GM21423 (cell line): ENCODE measurements at regions not wholly inside any gene's neighbourhood (a gene's known extent, or its start where the extent isn't known, plus 50 kb on each side); places are given as distances from the start of the nearest gene placed in this dataset.
"Not testable (repeated sequence)": the region's sequence is repeated elsewhere in the genome, so short reads cannot be mapped to it uniquely, and the experiment has no call there.

ENCODE experiments used
- ATAC-seq: cut with Tn5 transposase; IDR thresholded peaks from one replicate; pipeline ENCODE4 v1.9.1; 2021; ENCODE audit warnings: mild to moderate bottlenecking, moderate library complexity; ENCODE audit not compliant: unreplicated experiment

DNA sequence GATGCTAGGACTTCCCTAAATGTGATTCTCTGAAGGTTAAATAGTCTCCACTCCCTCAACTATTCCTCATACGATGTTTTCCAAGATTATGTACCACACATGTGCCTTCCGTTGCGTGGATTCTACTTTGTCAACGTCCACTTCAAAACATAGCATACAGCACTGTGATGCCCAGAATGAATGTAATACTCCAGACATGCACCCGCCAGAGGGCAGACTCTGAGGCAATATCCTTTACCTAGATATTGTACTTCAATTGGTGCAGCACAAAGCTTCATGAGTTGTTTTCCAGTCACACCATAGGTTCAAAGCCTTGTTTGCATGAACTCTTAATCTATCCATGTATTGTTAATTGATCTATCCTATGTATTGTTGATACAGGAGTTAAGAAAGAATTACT, 201.0 kb upstream of the NABP1 start:
- ATAC-seq, result no peak

DNA sequence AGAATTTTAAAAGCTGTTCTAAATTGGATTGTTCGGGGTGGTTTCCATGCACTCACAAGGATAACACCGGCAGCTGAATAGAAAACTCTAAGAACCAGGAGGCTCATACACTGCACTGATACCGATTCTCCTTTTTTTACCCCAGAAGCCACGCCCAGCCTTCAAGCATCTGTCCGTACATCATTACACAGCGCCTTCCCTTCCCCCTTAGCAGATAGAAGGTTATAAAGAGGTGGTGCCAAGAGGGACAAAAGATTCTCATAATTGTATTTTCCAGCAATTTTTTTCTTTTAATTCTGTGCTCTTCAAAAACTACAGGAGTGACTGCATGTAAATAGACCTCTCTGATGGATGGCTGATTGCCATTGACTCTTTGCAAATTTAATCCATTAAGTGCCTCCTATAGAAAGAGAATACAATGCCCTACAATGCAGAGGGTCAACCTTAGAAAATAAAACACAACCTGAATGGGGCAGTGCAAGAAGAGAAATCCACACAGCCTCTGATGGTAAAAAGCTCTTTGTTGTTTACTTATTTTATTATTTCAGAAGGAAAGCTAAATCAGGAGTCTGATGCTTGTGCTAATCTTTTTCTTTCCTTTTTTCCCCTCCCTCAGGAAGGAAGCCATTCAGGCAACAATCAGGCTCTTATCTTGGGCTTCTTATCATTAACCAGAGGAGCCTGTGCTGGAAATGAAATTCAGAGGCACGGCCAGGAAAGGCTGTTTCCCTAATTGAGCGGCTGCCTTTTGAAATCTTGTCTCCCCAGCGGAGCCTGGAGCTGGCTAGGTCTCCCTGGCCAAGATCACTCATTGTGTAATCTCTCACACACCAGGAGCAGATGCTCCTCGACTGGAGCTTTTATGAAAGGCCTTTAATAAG, 198.9 kb upstream of the NABP1 start:
- no peak for ATAC-seq

DNA sequence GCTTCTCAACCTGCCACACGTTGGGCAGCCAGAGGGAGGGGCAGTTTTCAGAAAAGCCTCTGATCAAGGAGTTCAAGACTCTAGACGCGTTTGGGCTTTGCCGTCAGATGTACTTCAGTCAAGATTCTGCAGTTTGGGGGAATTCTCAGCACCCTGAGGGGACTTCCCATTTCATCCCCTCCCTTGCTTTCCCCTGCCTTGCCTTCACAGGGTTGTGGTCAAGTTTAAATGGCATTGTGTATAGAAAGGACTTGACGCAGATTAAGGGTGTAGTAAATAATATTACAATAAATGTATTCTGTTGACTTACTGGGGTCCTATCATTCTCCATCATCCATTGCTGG, 198.3 kb upstream of the NABP1 start:
- ATAC-seq, result no peak

DNA sequence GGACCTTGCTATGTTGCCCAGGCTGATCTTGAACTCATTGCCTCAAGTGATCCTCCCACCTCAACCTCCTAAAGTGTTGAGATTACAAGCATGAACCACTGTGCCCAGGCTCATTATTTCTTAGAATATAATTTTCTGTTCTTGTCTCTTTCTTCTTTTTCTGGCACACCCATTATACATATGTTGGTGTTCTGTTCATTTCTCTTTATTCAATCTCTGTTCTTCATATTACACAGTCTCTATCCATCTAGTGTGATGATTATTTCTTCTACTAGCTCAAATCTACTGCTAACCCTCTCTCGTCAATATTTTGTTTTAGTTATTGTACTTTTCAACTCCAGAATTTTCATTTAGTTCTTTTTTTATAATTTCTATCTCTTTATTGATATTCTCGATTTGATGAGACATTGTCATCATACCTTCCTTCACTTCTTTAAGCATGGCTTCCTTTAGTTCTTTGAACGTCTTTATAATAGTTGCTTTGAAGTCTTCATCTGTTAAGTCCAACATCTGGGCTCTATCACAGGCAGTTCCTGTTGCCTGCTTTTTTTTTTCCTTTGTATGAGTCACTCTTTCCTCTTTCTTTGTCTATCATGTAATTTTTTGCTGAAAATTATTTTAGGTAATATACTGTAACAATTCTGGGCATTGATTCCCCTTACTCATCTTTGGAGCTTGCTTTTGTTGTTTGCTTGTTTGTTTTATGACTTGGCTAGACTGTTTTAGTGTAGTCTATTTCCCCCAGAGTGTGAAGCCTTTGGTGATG, 196.4 kb upstream of the NABP1 start:
- no peak for ATAC-seq

DNA sequence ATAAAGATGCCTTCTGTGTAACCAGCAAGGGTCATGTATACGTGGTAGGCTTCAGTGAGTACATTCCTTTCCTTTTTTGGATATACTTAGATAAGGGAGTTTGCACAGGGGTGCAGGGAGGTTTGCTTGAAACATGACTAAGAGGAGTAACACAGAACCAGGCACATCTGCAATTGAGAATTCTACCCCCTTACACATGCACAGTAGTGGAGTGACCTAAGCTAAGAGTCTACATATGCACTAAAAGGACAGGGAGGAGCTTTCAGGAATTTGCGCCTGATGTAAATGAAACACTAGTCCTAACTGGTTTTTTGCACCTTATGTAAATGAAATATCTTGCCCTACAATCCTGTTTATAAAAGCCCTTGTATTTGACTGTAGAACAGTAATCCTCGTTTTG, 194.8 kb upstream of the NABP1 start:
- ATAC-seq, result no peak

DNA sequence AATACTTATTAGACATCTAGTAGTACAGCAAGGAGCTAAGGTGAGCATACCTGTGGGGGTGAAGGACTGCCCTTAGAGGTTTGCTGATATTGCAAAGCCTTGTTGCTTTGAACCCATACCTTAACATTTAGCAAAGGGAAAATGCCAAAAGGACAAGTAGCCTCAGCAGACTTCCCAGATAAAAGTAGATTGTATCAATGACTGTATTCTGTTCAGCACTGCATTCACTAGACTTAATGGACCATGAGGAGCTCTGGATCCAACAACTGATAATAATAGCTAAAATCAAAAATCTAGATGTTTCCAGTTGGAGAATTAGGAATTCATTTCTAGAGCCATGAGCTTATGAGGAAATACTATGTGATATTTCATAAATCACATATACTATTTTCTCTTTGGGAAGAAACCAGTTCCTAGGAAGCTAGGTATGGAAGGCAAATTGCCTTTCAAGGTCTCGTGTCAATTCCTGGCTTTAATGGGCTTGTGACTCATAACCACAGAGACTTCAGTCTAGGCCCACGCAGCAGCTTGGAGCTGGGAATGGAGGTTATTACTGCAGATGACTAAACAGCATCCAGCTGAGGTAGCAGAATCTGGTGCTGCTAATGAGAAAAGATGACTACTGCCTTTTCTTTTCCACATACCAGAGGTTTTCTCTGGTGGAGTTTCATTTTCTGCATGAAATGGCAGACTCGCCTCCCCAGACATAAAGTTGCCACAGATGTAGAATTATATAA, 191.2 kb upstream of the NABP1 start:
- ATAC-seq, result no peak

DNA sequence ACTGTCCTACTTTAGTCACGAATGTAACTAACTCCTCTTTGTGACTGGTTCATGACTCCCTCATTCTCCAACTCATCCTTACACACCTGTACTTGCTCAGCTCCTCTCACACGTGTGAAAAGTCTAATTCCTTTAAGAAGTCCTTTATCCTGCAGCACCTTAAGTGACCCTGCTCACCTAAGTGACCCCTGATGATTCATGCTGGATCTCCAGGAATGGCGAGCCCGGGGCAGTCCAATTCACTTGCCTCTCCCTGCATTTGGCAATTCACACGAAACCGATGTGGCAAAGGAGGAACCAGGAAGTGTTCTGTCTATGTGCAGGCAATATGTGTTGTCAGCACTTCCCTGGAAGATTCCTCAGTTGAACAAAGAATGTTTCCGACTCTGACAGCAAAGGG, 189.8 kb upstream of the NABP1 start:
- no peak for ATAC-seq

DNA sequence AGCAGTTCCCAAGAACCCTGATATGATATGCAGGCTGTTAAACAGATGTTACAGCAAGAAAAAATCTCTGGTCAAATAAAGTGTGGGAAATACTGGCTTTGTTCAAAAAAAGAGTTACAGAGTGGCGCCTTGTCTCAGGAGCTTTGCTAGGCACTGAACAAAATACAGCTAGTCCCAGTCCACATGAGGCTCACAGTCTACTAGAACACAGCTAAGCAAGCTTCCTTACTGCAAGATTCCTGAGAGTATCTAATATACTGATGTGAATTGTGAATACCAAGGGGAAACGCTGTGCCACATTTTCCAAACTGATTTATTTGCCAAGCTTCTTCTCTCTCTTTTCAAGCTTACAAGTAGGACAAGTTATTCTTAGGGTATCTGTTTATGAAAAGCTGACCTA, 188.8 kb upstream of the NABP1 start:
- ATAC-seq, result no peak

DNA sequence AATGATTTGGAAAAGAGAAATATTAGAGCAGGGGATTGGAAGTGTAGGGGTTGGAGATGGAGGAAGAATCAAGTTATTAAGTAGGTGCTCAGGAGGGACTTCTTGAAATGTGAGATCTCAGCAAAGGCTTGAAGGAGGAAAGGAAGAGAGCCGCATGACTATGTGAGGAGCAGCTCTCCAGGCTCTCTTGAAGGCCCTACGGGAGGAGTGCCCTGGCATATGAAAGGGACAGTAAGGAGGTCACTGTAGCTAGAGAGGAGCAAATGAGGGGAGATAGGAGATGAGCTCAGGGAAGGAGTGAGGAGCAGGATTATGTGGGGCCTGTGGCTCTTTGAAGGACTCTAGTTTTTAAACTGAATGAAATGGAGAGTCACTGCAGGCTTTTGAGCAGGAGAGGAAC, 181.1 kb upstream of the NABP1 start:
- no peak for ATAC-seq

DNA sequence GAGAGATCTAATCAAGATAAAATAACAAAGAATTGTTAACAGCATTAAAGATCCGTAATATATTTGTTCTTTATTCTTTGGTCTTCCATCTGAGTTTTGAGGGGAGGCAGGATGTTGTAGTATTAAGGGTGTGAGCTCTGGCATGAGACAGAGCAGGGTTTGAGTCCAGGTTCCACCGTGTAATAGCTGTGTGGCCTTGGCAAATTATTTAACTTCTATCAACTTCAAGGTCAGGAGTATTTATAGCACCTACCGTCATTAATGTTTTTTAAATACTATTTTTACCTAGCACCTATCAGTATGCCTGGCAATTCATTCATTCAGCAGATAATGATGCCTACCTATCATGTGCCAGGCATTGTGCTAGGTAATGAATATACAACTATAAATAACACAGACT, 180.1 kb upstream of the NABP1 start:
- ATAC-seq, result no peak

DNA sequence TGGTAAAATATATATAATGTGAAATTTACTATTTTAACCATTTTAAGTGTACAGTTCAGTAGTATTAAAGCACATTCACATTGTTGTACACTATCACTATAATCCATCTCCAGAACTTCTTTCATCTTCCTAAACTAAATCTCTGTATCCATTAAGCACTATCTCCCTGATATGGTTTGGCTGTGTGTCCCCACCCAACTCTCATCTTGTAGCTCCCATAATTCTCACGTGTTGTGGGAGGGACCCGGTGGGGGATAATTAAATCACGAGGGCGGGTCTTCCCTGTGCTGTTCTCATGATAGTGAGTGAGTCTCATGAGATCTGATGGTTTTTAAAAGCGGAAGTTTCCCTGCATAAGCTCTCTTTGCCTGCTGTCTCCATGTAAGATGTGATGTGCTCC, 178.9 kb upstream of the NABP1 start:
- no peak for ATAC-seq

DNA sequence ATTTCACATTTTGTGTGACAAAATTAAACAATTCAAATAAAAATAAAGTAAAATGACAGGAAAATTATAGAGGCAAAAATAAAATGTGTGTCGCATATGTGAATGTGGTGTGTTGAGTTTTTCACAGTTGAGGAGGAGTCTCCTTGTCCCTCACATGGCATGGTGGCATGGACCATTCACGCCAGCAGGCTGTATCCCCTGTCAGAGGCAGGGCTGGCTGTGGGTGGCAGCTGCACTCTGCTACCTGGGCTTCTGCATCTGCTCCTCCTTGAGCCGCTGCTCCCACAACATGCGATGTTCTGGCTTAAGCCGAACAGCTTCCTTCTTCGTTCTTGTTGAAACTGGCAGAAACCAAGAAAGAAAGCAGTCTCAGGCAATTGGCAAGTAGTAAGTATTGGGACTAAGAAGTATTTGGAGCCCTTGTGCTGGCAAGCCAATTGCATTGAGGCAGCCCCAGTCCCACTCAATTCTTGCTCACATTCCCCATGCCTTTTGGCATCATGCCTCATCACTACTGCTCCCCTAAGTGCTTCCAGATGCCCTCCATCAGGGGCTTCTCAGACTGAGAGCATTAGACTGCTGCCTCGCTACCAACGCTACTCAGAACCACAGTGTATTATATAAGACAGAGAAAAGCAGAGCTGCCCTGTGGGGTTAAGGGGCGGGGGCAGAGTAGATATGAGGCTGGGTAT, 177.9 kb upstream of the NABP1 start:
- ATAC-seq, result no peak

DNA sequence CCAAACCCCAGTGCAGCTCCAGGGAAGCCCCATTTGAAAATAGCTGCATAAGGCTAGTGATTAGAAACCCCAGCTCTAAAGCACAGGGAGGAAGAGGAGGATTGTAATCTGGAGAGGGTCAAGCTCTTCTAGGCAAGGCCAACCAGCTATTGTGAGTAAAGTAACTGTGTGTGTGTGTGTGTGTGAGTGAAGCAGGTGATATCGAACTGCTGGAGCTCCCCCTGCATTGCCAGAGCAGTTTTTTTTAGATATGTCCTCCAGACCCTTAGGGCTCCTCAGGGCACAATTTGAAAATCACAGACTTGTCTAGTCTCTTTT, 177.4 kb upstream of the NABP1 start:
- ATAC-seq, result no peak

DNA sequence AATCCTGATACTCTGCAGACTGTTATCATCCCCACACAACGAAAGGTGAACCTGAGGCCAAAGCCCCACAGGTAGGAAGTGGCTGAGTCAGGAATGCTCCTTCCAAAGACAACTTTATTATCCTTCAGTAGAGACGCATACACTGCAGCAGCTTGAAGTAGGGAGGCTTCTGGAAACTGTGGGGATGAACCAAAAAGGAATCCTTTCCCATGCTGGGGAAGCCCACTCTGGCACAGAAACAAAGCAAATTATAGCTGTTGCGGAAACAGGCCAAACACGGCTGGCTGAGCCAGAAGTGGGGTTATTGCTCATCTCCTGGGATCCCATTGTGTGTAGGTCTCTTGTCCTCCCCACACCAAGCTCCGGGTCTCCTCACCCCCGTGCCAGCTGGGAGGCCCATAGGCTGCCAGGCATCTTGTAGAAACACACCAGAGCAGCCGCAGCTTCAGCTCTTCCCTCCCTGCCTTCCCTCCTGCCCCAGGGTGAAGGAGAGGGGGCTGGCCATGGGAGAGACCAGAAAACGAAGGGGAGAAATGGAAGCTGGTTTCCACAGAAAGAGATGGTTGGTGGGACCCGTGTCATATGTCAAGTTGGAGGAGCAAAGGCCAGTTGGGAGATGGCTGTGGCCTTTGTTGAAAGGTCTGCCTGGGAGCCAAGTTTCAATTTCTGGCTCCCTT, 176.9 kb upstream of the NABP1 start:
- ATAC-seq, result no peak

DNA sequence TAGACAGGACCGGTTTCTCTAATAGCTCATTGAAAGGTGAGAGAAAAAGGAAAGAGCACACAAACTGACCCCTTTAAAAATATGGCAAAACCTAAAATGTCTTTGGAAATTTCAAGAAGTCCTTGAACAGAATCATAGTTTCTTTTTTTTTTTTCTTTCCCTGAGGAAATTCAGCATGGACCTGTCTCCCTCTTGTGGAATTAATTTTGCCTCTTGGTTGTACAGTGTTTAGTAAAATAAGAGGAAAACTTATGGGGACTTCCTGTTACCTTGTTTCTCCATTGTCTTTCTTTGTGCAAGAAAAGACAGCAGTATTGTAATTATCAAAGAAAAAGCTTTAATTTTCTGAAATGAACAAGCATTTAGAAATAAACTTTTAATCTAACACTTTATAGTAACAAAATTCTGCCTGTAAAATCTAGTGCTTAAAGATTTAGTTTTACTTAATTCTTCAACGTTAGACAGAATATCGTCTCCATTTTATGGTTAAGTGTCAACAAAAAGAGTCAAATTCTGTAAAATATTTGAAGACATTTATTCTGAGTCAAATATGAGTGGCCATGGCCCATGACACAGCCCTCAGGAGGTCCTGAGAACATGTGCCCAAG, 176.3 kb upstream of the NABP1 start:
- ATAC-seq, result no peak

DNA sequence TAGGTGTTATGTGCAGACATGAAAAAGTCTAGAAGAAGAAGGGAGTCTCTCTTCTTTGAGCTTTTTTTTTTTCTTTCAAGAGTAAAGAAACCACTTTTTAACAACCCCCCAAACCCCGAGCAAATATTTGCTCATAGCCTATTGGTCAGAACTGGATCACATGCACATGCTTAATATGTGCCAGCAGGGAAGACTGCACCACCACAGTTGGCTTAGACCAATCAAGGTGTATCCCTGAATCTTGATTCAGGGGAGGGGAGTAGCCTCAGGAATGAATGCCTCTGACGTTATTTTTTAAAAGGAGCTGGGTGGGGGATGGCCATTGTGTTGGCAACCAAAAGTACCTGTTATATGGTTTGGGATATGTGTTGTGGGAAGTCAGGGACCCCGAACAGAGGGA, 171.4 kb upstream of the NABP1 start:
- ATAC-seq, result no peak

DNA sequence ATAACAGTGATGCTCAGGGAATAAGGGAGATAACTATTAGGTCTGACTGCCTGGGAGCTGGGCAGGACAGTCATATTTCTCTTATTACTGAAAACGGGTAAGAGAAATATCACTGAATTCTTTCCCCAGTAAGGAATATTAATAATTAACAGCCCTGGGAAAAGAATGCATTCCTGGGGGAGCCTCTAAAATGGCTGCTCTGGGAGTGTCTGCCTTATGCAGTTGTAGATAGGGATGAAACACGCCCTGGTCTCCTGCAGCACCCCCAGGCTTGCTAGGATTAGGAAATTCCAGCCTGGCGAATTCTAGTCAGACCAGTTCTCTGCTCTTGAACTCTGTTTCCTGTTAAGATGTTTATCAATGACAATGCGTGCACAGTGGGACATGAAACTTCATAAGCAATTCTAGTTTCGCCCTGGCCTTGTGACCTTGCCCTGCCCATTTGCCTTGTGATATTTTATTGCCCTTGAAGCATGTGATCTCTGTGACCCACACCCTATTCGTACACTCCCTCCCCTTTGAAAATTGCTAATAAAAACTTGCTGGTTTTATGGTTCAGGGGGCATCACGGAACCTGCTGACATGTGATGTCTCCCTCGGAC, 170.6 kb upstream of the NABP1 start:
- not testable (repeated sequence) for ATAC-seq

DNA sequence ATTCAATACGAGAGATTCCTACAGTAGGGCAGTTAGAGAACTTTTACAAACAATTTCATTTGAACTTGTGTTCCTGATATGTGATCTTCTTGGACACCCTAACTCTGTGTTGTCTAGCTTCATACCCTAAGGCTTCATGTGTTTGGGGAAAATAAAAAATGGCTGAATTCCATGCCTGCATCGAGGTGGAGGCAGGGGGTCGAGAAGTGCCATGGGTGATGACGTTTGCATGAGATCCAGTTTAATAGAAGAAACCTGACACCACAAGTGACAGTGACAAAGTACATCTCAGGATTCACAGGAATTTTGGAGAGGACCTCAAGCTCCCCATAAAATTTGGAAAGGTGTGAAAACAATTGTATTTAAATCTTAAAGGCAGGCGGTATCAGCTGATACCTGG, 169.2 kb upstream of the NABP1 start:
- no peak for ATAC-seq

DNA sequence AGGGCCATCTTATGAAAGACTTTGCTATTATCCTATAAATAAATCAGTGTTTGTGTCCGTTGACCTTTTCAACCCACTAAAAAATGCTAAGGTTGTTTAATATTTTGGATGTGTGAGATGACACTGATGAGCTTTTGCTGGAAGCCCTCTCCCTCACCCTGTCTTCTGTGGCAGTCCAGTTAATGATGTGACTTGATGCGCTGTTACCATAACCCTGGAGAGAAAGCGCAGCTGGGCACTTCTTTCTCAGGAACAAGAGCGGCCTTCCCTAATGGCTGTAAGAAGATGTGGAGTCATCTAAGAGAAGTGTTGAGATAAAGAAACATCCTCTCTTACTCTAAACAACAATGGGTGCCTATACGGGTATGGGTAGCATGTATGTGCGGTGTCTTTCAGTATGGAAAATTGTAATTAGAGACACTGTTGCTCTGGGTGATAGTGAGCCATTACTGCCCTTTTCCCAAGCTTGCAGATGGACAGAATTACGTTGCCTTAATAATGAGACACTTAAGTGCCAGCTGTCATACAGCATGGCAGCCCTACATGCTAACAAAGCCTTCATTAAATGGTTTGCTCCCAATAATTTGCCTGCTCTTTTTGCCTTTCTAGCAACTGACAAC, 165.6 kb upstream of the NABP1 start:
- ATAC-seq, result no peak

DNA sequence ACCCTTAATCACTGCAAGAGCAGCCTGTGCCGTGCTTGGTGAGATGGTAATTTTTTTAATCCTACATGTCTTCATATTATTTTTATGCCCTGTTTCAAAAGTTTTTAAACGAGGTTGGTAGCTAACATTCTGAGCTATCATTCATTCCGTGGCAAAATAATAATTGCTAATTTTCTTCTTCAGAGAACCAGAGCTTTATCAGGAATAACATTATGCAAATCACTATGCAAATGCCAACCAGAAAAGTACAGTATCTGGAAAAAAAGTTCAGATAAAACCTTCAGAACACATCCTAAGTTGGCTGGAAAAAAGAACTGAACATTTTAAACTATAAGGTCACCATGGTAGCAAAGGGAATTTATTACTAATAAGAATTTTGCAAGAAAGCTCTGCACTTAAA, 165.1 kb upstream of the NABP1 start:
- ATAC-seq, result no peak
